ENCODE measurements at regions not wholly inside any gene's neighbourhood (a gene's known extent, or its start where the extent isn't known, plus 50 kb on each side); places are given as distances from the start of the nearest gene placed in this dataset.

GRCh38 chr14:84003346-84003745, 1526.6 kb upstream of the FLRT2 start:
- Histone ChIP-seq H3K4me1 (no peaks in the 10 kb centered on the region), H3K9me3 (no peaks in the 10 kb centered on the region), H3K36me3 (no peaks in the 10 kb centered on the region), H3K27ac (no peak overlapping the region), H3K4me3 (no peak overlapping the region), H3K27me3 (no peaks in the 10 kb centered on the region)
- intact Hi-C loops (cut with DNase I): no loop called here
- no peak for ATAC-seq
- TF ChIP-seq CTCF (IDR thresholded peaks at IDR 0.05): no peak
- TF ChIP-seq POLR2A (IDR thresholded peaks at IDR 0.05): no peak
- DNase-seq: no peak

GRCh38 chr14:84006643-84007155, 1523.2 kb upstream of the FLRT2 start:
- no peaks in the 10 kb centered on the region for H3K27me3 ChIP-seq
- DNase-seq (no peak), ATAC-seq (peak in 2 of 4 donors; percentile 15 to 20)
- H3K36me3 ChIP-seq: no peaks in the 10 kb centered on the region
- H3K9me3 ChIP-seq: no peaks in the 10 kb centered on the region
- no peak overlapping the region for H3K4me3 ChIP-seq
- H3K4me1 ChIP-seq: no peaks in the 10 kb centered on the region
- no peak for TF ChIP-seq CTCF (IDR thresholded peaks at IDR 0.05)
- no peak for TF ChIP-seq POLR2A (IDR thresholded peaks at IDR 0.05)
- no peak overlapping the region for H3K27ac ChIP-seq
- 76% methylated on average over 2 of the region's 3 CpGs for WGBS (ENCODE audit: insufficient coverage, low coverage, low lambda C conversion rate, missing lambda C conversion rate)
- intact Hi-C loops (cut with DNase I): no loop called here

DNA sequence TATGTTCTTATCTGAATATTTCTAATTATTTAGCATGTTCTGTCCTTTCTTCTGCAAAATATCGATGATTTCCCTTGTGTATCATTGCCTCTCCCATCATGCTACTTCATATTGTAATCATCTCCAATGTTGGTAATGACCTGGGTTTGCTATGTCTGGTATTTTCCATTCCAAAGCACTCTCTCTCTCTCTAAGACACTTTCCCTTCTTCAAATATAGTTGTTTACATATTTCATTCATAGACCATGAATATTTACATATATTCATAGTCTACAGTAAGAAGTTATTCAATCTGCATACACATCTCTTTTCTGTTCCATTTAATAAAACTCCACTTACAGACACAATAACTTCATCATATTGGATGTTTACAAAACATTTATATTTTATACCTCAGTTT, 1516.5 kb upstream of the FLRT2 start:
- TF ChIP-seq POLR2A (IDR thresholded peaks at IDR 0.05) (no peak), CTCF (IDR thresholded peaks at IDR 0.05) (no peak)
- Histone ChIP-seq H3K4me3 (no peak overlapping the region), H3K36me3 (no peaks in the 10 kb centered on the region), H3K9me3 (no peaks in the 10 kb centered on the region), H3K4me1 (no peaks in the 10 kb centered on the region), H3K27ac (no peak overlapping the region), H3K27me3 (no peaks in the 10 kb centered on the region)
- intact Hi-C loops (cut with DNase I): no loop called here
- DNase-seq: no peak
- 25% methylated on average over 1 of the region's 1 CpG for WGBS (ENCODE audit: insufficient coverage, low coverage, low lambda C conversion rate, missing lambda C conversion rate)
- ATAC-seq: no peak

DNA sequence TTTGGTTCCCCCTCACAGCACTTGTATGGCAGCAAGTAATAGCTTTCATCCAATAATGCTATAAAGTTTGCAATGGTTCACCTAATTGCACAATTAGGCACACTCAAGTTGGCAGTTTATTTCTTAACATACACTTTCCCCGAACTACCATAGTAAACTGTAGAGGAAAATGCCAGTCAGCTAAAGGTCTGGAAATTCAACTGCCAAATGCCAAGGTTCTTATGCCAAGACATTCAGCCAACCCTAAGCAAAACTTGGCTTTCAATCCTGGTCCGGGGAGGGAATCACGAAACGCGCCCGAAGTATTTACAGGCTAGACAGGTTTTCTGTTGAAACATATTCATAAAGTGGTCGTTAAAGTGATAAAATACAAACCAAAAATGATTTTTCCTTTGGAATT, 1512.4 kb upstream of the FLRT2 start:
- DNase-seq (no peak), ATAC-seq (no peak)
- Histone ChIP-seq H3K9me3 (no peaks in the 10 kb centered on the region), H3K4me1 (no peaks in the 10 kb centered on the region), H3K27me3 (no peaks in the 10 kb centered on the region), H3K27ac (no peak overlapping the region), H3K4me3 (no peak overlapping the region), H3K36me3 (no peaks in the 10 kb centered on the region)
- intact Hi-C loops (cut with DNase I): no loop called here
- 74% methylated on average over 7 of the region's 7 CpGs for WGBS (ENCODE audit: insufficient coverage, low coverage, low lambda C conversion rate, missing lambda C conversion rate)
- TF ChIP-seq CTCF (IDR thresholded peaks at IDR 0.05): no peak
- no peak for TF ChIP-seq POLR2A (IDR thresholded peaks at IDR 0.05)

GRCh38 chr14:84021433-84021832, 1508.5 kb upstream of the FLRT2 start:
- no peaks in the 10 kb centered on the region for H3K36me3 ChIP-seq
- no peak overlapping the region for H3K4me3 ChIP-seq
- TF ChIP-seq CTCF (IDR thresholded peaks at IDR 0.05): no peak
- TF ChIP-seq POLR2A (IDR thresholded peaks at IDR 0.05): no peak
- no peak overlapping the region for H3K27ac ChIP-seq
- no peaks in the 10 kb centered on the region for H3K9me3 ChIP-seq
- intact Hi-C loops (cut with DNase I): no loop called here
- H3K27me3 ChIP-seq: no peaks in the 10 kb centered on the region
- no peak for ATAC-seq
- DNase-seq: no peak
- no peaks in the 10 kb centered on the region for H3K4me1 ChIP-seq
